NCI-H1048 (cell line): ENCODE measurements at regions not wholly inside any gene's neighbourhood (a gene's known extent, or its start where the extent isn't known, plus 50 kb on each side); places are given as distances from the start of the nearest gene placed in this dataset.
"Not testable (repeated sequence)": the region's sequence is repeated elsewhere in the genome, so short reads cannot be mapped to it uniquely, and the experiment has no call there.

Source experiments
- DNase-seq: peaks from one replicate; lab custom pipeline; 2025; lab: John Stamatoyannopoulos, UW

- not testable (repeated sequence) for DNase-seq
Observed at GRCh38 chr9:39567396-39567795, 211.9 kb downstream of the SPATA31A1 start.

- not testable (repeated sequence) for DNase-seq
Observed at GRCh38 chr9:39568900-39569299, 213.4 kb downstream of the SPATA31A1 start.

- DNase-seq = not testable (repeated sequence)
Observed at GRCh38 chr9:39573024-39574022, 217.9 kb downstream of the SPATA31A1 start.

- DNase-seq = not testable (repeated sequence)
Observed at GRCh38 chr9:39579000-39579399, 223.5 kb downstream of the SPATA31A1 start.

GRCh38 chr9:39581296-39581695 is 225.8 kb downstream of the SPATA31A1 start:
- DNase-seq = not testable (repeated sequence)

- DNase-seq = not testable (repeated sequence)
Observed at GRCh38 chr9:39582677-39583412, 227.4 kb downstream of the SPATA31A1 start.

- DNase-seq = not testable (repeated sequence)
Observed at GRCh38 chr9:39583413-39583747, 227.9 kb downstream of the SPATA31A1 start.

- not testable (repeated sequence) for DNase-seq
Observed at GRCh38 chr9:39585233-39585632, 229.8 kb downstream of the SPATA31A1 start.

- DNase-seq = no peak
Observed at GRCh38 chr9:39587844-39588499, 232.5 kb downstream of the SPATA31A1 start.

GRCh38 chr9:39588500-39589137 is 233.2 kb downstream of the SPATA31A1 start:
- DNase-seq = no peak

- not testable (repeated sequence) for DNase-seq
Observed at GRCh38 chr9:39604089-39604488, 248.6 kb downstream of the SPATA31A1 start.

- not testable (repeated sequence) for DNase-seq
Observed at GRCh38 chr9:39611449-39612231, 256.2 kb downstream of the SPATA31A1 start.

- not testable (repeated sequence) for DNase-seq
Observed at GRCh38 chr9:39616480-39616879, 261.0 kb downstream of the SPATA31A1 start.

- DNase-seq = not testable (repeated sequence)
Observed at GRCh38 chr9:39624048-39624447, 268.6 kb downstream of the SPATA31A1 start.

- DNase-seq = not testable (repeated sequence)
Observed at GRCh38 chr9:39632071-39632470, 276.6 kb downstream of the SPATA31A1 start.

- not testable (repeated sequence) for DNase-seq
Observed at GRCh38 chr9:39649029-39649428, 293.6 kb downstream of the SPATA31A1 start.

GRCh38 chr9:39656960-39657603 is 301.6 kb downstream of the SPATA31A1 start:
- DNase-seq = not testable (repeated sequence)

- not testable (repeated sequence) for DNase-seq
Observed at GRCh38 chr9:39663020-39663419, 307.6 kb downstream of the SPATA31A1 start.

- not testable (repeated sequence) for DNase-seq
Observed at GRCh38 chr9:39663713-39664112, 308.2 kb downstream of the SPATA31A1 start.

GRCh38 chr9:39665020-39665419 is 309.6 kb downstream of the SPATA31A1 start:
- DNase-seq = not testable (repeated sequence)
